ENCODE measurements at regions not wholly inside any gene's neighbourhood (a gene's known extent, or its start where the extent isn't known, plus 50 kb on each side); places are given as distances from the start of the nearest gene placed in this dataset.

- no peak overlapping the region for H3K4me3 ChIP-seq (ENCODE audit: low read depth, low read length)
- no peak for TF ChIP-seq CTCF (conservative IDR thresholded peaks at IDR 0.05; ENCODE audit: low read depth, low read length)
- DNase-seq (ENCODE audit: low read depth), result no peak
These were observed 1155.3 kb downstream of the FSTL5 start for GRCh38 chr4:161008527-161008926.

GRCh38 chr4:161010227-161010626 is 1153.6 kb downstream of the FSTL5 start:
- no peak for DNase-seq (ENCODE audit: low read depth)
- H3K4me3 ChIP-seq (ENCODE audit: low read depth, low read length), result no peak overlapping the region
- TF ChIP-seq CTCF (conservative IDR thresholded peaks at IDR 0.05; ENCODE audit: low read depth, low read length), result no peak

All from epithelial cell of proximal tubule (primary cell).